Esophagus muscularis mucosa (tissue), 4 donors: ENCODE measurements at regions not wholly inside any gene's neighbourhood (a gene's known extent, or its start where the extent isn't known, plus 50 kb on each side); places are given as distances from the start of the nearest gene placed in this dataset.
"Not testable (repeated sequence)": the region's sequence is repeated elsewhere in the genome, so short reads cannot be mapped to it uniquely, and the experiment has no call there.

Experiments used
- DNase-seq: peaks from one replicate; pipeline ENCODE4 v3.0.0-alpha.2; 2017; ENCODE audit errors: extremely low spot score
- H3K27ac ChIP-seq, 4 donors: fragments of 200-600 bp; sonication (generic); replicated peaks in 1 of 4; 1 replicate in 3 of 4; 2 replicates in 1 of 4; pipeline ENCODE4 v1.5.1; 2016 to 2019; ENCODE audit warnings: mild to moderate bottlenecking in 1 of 4
- H3K27me3 ChIP-seq, 4 donors: fragments of 200-600 bp; sonication (generic); one replicate each; pipeline versions ENCODE4 v1.5.1 to v1.6.0; 2016 to 2019
- H3K36me3 ChIP-seq, 4 donors: fragments of 200-600 bp; sonication (generic); one replicate each; pipeline ENCODE4 v1.5.1; 2016 to 2019
- H3K4me1 ChIP-seq, 4 donors: fragments of 200-600 bp; sonication (generic); one replicate each; pipeline ENCODE4 v1.5.1; 2016 to 2019
- H3K4me3 ChIP-seq, 4 donors: fragments of 200-600 bp; sonication (generic); 1 replicate in 2 of 4; 2 replicates in 2 of 4; pipeline ENCODE4 v1.5.1; 2016 to 2019; ENCODE audit warnings: mild to moderate bottlenecking in 4 of 4, moderate library complexity in 1 of 4
- H3K9me3 ChIP-seq, 4 donors: fragments of 200-600 bp; sonication (generic); 1 replicate in 3 of 4; 2 replicates in 1 of 4; pipeline ENCODE4 v1.5.1; 2016 to 2019
- WGBS: methylation state at CpG from one replicate; pipeline ENCODE4 v1.1.5; 2018; 5-methylcytosine and 5-hydroxymethylcytosine counted together
- intact Hi-C: fragments of 100-400 bp; cut with DNase I; formaldehyde crosslinking; loops from one replicate; pipeline ENCODE4 v1.15.1; 2023
- TF ChIP-seq, protein P1 (sequence below), 3 experiments: fragments of 200-600 bp in 2 of 3; fragments of 450-650 bp in 1 of 3; sonication (generic) in 2 of 3; IDR thresholded peaks; one replicate each; pipeline ENCODE4 v1.5.1; 2017 to 2019; ENCODE audit warnings: antibody characterized with exemption in 3 of 3, mild to moderate bottlenecking in 2 of 3, moderate library complexity in 1 of 3

DNA sequence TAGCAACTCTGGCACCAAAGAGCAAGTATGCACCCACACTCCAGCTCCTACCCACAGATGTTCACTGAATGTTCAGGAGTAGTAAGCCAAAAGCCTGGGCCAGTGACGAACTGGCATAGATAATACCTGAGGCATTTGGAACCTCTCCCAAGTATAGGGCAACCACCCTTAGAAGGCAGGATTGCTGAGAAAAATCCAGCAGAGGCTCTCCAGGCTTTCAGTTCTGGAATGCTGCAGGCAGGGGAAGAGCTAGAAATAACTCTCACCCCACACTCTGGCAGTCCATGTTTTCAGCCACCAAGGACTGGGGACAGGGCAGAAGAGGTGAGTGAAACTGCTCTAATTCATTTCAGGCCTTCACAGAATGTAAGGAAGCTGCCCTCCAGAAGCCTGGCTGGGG, 90.3 kb downstream of the SYT15B start:
- no CpG with 5 or more reads among the region's 1 CpG for WGBS

DNA sequence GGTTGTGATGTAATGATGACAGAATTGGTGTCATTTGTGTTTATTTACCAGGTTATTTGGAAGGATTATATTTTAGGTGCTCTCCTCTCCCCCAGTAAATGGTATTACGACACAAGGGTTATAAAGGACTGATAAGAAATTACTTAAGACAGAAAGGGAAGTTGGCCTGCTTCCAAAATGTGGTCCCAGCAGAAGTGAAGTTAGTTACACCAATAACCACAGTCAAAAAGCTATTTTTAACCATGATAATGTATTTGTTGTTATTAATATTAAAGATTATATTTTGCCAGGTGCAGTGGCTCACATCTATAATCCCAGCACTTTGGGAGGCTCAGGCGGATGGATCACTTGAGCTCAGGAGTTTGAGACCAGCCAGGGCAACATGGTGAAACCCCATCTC, 92.5 kb downstream of the SYT15B start:
- H3K27ac ChIP-seq, H3K4me1 ChIP-seq, H3K4me3 ChIP-seq, DNase-seq, H3K27me3 ChIP-seq, intact Hi-C loops, H3K9me3 ChIP-seq, H3K36me3 ChIP-seq: not testable (repeated sequence)
- WGBS, result 64% methylated on average over 1 of the region's 2 CpGs

More for the DNA sequence above, 90.3 kb downstream of the SYT15B start:
- H3K36me3 ChIP-seq, intact Hi-C loops, H3K4me3 ChIP-seq, H3K27me3 ChIP-seq, H3K9me3 ChIP-seq, H3K27ac ChIP-seq, DNase-seq, H3K4me1 ChIP-seq: not testable (repeated sequence)

DNA sequence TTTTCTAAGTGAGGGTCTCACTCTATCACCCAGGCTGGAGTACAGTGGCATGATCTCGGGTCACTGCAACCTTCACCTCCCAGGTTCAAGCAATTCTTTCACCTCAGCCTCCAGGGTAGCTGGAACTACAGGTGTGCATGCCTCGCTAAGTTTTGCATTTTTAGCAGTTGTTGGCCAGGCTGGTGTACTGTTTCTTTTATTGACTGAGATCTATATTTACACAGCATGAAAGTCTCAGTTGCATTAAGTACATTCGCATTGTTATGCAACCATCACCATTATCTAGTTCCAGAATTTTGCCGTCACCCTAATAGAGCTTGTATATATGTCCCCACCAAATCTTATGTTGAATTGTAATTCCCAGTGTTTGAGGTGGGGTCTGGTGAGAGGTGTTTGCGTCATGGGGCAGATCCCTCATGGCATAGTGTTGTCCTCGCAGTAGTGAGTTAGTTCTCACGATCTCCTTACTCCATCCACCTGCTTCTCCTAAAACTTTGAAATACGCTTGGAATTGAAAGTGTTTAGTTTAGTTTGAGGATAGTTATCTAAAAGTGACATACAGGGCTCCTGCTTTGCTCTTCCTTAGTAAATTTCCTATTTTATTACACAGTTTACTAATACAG, 101.3 kb downstream of the SYT15B start:
- H3K9me3 ChIP-seq, H3K27ac ChIP-seq, intact Hi-C loops, H3K4me3 ChIP-seq, H3K36me3 ChIP-seq, H3K27me3 ChIP-seq, H3K4me1 ChIP-seq, DNase-seq: not testable (repeated sequence)
- WGBS, result 92% methylated on average over 4 of the region's 8 CpGs

DNA sequence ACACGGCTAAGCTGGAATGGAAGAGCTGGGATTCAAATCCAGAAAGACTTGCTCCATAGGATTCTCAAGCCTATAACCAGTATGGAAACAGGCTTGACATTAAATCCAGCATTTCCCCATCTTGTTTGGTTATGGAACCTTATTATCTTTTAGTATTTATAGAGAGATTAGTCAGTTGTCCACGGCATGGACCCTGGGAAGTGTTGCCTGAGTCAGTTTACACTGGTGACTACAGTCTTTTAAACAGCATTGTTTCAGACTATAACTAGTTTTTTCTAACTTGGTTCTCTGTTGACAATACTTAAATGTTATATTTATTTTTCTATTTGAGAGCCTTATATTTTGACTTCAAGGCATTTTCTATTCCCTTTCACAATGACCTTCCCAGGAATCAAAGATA, 106.7 kb downstream of the SYT15B start:
- H3K27ac ChIP-seq, H3K36me3 ChIP-seq, H3K27me3 ChIP-seq, H3K9me3 ChIP-seq, H3K4me3 ChIP-seq, DNase-seq, H3K4me1 ChIP-seq, intact Hi-C loops: not testable (repeated sequence)
- no CpG with 5 or more reads among the region's 2 CpGs for WGBS

DNA sequence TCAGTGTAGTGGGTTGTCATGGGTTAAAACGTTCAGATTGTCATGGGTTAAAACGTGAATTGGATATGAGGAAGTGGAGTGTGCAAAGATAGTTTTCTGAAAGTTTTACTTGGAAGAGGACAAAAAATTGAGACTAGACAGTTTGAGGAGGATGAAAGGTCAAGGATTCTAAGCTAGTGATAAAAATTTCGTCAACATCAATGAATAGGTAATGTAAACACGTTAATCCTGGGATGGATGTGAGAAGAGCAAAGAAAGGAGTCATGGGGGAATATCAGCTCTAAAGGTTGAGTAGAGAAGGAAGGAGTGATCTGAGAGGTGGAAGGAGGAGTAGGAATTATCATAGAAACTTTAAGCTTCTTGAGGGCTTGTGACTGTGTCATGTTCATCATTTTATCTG, 109.2 kb downstream of the SYT15B start:
- H3K27ac ChIP-seq, H3K27me3 ChIP-seq, DNase-seq, H3K36me3 ChIP-seq, H3K9me3 ChIP-seq, H3K4me1 ChIP-seq, H3K4me3 ChIP-seq, intact Hi-C loops: not testable (repeated sequence)
- WGBS, result 72% methylated on average over 4 of the region's 4 CpGs

DNA sequence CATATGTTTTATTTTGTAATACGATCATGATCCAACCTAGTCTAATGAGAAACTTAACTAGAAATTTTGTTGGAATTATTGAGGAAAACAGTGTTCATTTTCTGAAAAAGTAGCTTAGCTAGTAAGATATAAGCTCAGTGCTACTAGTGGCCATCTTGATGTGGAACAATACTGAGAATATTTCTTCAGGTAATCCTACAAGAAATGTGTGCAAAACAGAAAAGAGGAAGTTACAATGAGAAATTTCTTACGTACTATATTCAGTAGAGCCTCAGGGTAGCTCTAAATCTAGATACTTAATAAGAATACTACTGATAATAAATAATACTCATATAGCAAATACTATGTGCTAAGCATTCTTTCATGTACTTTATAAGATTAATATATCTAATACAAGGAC, 114.8 kb downstream of the SYT15B start:
- H3K4me1 ChIP-seq, H3K36me3 ChIP-seq, intact Hi-C loops, H3K4me3 ChIP-seq, DNase-seq, H3K27me3 ChIP-seq, H3K27ac ChIP-seq, H3K9me3 ChIP-seq: not testable (repeated sequence)
- WGBS, result 80% methylated on average over 1 of the region's 2 CpGs

DNA sequence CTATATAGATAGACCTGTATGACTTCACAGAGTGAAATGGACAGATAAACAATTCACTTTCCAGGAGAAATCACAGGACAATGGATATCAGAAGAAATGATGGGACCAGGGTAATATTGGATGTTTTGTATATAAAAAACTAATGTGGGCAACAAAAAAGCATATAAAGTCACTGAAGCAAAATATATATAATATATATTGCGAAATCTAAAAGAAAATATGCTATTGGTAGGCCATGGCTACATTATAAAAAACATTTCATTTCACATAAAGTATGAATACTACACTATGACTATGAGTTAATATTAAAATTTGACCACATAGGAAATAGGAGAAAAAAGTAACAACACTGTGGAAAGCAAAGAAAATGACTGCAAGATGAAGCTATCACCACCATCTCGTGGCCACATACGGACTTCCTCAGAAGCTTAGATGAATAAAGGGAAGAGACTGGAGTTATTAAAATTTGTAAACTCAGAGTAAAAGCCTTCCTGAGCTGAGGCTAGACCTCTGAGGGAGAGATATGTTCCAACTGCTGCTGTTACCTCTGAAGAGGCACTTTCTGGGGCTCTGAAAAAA, 115.8 kb downstream of the SYT15B start:
- H3K36me3 ChIP-seq, H3K4me3 ChIP-seq, H3K4me1 ChIP-seq, H3K27me3 ChIP-seq, intact Hi-C loops, H3K9me3 ChIP-seq, DNase-seq, H3K27ac ChIP-seq: not testable (repeated sequence)
- WGBS, result 49% methylated on average over 3 of the region's 3 CpGs

DNA sequence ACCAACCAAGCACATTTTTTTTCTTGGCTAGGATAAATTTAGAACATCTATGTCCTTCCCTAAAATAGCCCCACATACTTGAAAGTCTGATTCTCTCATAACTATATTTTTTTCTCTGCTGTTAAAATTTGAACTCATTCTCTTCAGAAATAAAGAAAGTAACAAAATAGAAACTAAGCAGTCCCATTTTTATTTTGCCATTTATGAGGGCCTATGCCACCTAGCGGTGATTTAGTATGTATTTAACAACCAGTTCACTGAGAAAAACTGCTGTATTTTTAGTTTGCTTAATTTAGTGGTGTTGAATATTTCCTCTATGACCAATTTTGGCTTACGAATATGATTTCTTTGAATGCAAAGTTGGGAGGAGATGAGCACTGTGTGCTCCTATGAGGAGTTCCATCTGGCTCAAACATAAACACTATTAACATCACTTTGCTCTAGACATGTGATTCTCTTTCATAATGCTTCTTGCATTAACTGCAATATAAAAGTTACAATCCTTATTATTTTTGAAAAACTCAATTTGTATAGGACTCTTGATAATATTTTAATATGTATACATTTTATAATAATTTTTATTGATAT, 116.6 kb downstream of the SYT15B start:
- H3K27ac ChIP-seq, H3K4me1 ChIP-seq, H3K4me3 ChIP-seq, H3K9me3 ChIP-seq, H3K27me3 ChIP-seq, intact Hi-C loops, DNase-seq, H3K36me3 ChIP-seq: not testable (repeated sequence)
- WGBS, result 0% methylated on average over 2 of the region's 2 CpGs
- TF ChIP-seq, protein P1, sequence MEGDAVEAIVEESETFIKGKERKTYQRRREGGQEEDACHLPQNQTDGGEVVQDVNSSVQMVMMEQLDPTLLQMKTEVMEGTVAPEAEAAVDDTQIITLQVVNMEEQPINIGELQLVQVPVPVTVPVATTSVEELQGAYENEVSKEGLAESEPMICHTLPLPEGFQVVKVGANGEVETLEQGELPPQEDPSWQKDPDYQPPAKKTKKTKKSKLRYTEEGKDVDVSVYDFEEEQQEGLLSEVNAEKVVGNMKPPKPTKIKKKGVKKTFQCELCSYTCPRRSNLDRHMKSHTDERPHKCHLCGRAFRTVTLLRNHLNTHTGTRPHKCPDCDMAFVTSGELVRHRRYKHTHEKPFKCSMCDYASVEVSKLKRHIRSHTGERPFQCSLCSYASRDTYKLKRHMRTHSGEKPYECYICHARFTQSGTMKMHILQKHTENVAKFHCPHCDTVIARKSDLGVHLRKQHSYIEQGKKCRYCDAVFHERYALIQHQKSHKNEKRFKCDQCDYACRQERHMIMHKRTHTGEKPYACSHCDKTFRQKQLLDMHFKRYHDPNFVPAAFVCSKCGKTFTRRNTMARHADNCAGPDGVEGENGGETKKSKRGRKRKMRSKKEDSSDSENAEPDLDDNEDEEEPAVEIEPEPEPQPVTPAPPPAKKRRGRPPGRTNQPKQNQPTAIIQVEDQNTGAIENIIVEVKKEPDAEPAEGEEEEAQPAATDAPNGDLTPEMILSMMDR (IDR thresholded peaks at IDR 0.05), result peak in 2 of 3 experiments; percentile 41 to 46

DNA sequence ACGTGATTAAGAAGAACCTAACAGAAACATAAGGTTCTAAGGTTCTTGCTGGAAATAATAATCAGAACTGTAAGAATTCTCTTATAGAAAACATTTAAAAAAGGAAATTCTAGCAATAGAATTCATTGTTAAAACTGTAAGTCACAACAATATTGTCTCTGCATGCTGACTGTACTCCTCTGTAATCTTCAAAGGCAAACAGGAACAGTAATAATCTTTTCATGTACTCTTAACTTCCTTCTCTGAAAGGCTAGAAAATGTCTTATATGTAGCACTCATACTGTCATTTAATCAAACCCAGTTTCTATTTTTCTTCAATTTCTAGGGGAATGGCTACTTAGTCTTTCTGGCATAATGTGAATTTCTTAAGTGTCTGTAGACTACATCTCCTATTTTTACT, 103.5 kb upstream of the AGAP9 start:
- H3K4me1 ChIP-seq, intact Hi-C loops, H3K36me3 ChIP-seq, H3K4me3 ChIP-seq, DNase-seq, H3K9me3 ChIP-seq, H3K27ac ChIP-seq, H3K27me3 ChIP-seq: not testable (repeated sequence)
- WGBS, result 75% methylated on average over 1 of the region's 1 CpG

DNA sequence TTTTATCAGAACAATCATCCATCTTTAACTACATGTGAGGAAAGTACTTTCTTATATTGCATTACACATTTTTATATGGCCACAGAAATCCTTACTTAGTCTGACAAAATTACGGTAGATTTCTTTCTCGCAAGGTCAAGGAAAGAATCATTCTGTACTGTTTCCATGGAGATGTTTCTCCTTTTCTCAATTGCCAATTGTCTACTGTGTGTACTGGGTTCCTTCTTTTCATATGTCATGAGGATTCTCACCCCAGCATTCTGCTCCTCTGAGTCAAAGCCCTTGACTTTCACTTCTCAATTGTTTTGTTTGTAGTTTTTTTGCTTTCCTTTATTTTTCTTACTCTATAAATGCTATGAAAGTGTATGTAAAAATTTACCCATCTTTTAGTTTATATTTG, 99.3 kb upstream of the AGAP9 start:
- H3K4me3 ChIP-seq, H3K36me3 ChIP-seq, H3K4me1 ChIP-seq, H3K27ac ChIP-seq, H3K9me3 ChIP-seq, DNase-seq, H3K27me3 ChIP-seq, intact Hi-C loops: not testable (repeated sequence)
- WGBS, result 55% methylated on average over 2 of the region's 2 CpGs

DNA sequence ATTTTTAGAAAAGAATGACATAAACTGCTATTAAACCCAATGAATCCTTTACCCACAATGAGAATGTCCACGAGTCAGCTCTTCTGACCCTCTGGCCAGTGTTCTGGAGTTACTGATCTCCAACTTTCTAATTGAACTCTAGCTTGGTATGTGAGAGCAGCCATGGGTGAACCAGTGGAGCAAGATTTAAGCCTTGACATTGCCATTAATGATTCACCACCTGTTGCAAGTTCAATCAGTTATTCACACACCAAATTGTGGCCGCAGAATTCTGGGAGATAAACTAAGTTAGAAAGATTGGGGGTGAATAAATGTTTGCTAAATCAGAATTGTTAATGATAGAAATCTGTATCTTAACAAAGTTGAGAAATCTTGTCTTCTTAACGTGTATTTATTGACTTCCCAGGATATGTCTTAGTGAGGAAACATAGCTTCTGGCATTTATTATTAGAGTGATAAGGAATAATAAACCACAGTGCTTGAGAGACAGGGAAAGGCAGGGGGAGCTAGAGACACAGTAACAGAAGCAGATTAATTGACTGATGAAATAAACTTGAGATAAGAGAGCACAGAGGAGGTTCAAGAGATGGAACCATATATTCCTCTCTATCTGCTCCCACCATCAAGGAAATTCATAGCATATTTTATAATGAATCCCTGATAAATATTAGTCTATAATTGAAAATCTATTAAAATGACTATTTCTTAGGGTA, 96.0 kb upstream of the AGAP9 start:
- H3K9me3 ChIP-seq, H3K27me3 ChIP-seq, DNase-seq, H3K4me3 ChIP-seq, H3K4me1 ChIP-seq, H3K36me3 ChIP-seq, intact Hi-C loops, H3K27ac ChIP-seq: not testable (repeated sequence)
- WGBS, result 80% methylated on average over 1 of the region's 3 CpGs

DNA sequence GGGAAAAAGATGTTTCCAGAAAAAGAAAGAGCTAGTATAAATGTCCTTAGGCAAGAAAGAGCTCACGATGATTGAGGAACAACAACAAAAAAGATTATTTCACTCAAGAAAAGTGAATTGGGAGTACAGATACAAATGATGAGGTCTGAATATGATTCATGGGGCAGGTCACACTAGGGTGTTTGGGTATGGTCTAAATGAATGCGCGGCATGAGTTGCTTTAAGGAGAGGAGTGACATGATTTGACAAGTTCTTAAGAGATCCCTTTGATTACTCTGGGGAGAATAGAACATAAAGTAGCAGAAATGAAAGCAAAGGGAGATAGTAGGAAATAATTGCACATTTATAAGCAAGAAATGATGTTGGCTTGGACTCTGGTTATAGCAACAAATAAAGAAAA, 85.9 kb upstream of the AGAP9 start:
- H3K4me3 ChIP-seq, H3K4me1 ChIP-seq, H3K36me3 ChIP-seq, H3K9me3 ChIP-seq, H3K27me3 ChIP-seq, DNase-seq, H3K27ac ChIP-seq, intact Hi-C loops: not testable (repeated sequence)
- 62% methylated on average over 1 of the region's 3 CpGs for WGBS
